ENCODE measurements at regions not wholly inside any gene's neighbourhood (a gene's known extent, or its start where the extent isn't known, plus 50 kb on each side); places are given as distances from the start of the nearest gene placed in this dataset.

GRCh38 chr5:68557162-68557936 is 341.8 kb downstream of the PIK3R1 start:
- POLR2A ChIA-PET = no interaction called here
- no peak overlapping the region for H3K27ac Mint-ChIP-seq
- H3K36me3 Mint-ChIP-seq = no peaks in the 10 kb centered on the region
- no peaks in the 10 kb centered on the region for H3K27me3 Mint-ChIP-seq
- DNase-seq = no peak
- ATAC-seq (ENCODE audit: low read depth) = no peak
- no peak overlapping the region for H3K4me3 Mint-ChIP-seq
- H3K4me1 Mint-ChIP-seq = no peaks in the 10 kb centered on the region
- no peaks in the 10 kb centered on the region for H3K9me3 Mint-ChIP-seq

- POLR2A ChIA-PET = no interaction called here
- Mint-ChIP-seq H3K4me1 (no peaks in the 10 kb centered on the region), H3K36me3 (no peaks in the 10 kb centered on the region), H3K27me3 (peaks cover 2% of the 10 kb centered on the region), H3K4me3 (no peak overlapping the region), H3K27ac (no peak overlapping the region), H3K9me3 (peaks cover 6% of the 10 kb centered on the region)
- ATAC-seq (ENCODE audit: low read depth) (no peak), DNase-seq (no peak)
Observed at GRCh38 chr5:68562308-68562707, 346.8 kb downstream of the PIK3R1 start.

- Mint-ChIP-seq H3K9me3 (peaks cover 8% of the 10 kb centered on the region), H3K27me3 (peaks cover 2% of the 10 kb centered on the region), H3K36me3 (no peaks in the 10 kb centered on the region), H3K27ac (no peak overlapping the region), H3K4me1 (no peaks in the 10 kb centered on the region), H3K4me3 (no peak overlapping the region)
- ATAC-seq (ENCODE audit: low read depth) (no peak), DNase-seq (no peak)
- POLR2A ChIA-PET = no interaction called here
Observed at GRCh38 chr5:68565427-68565826, 349.9 kb downstream of the PIK3R1 start.

- POLR2A ChIA-PET = no interaction called here
- ATAC-seq (ENCODE audit: low read depth) (no peak), DNase-seq (no peak)
- no peaks in the 10 kb centered on the region for H3K4me1 Mint-ChIP-seq
- peaks cover 2% of the 10 kb centered on the region for H3K27me3 Mint-ChIP-seq
- H3K36me3 Mint-ChIP-seq = no peaks in the 10 kb centered on the region
- H3K27ac Mint-ChIP-seq = no peak overlapping the region
- H3K9me3 Mint-ChIP-seq = peaks cover 3% of the 10 kb centered on the region
- no peak overlapping the region for H3K4me3 Mint-ChIP-seq
Observed at GRCh38 chr5:68576805-68577204, 361.2 kb downstream of the PIK3R1 start.

- peaks cover 4% of the 10 kb centered on the region for H3K9me3 Mint-ChIP-seq
- DNase-seq (no peak), ATAC-seq (ENCODE audit: low read depth) (no peak)
- H3K27me3 Mint-ChIP-seq = no peaks in the 10 kb centered on the region
- H3K27ac Mint-ChIP-seq = no peak overlapping the region
- POLR2A ChIA-PET = no interaction called here
- H3K4me3 Mint-ChIP-seq = no peak overlapping the region
- no peaks in the 10 kb centered on the region for H3K36me3 Mint-ChIP-seq
- H3K4me1 Mint-ChIP-seq = peaks cover 2% of the 10 kb centered on the region
Observed at GRCh38 chr5:68582284-68582683, 366.7 kb downstream of the PIK3R1 start.

GRCh38 chr5:68587171-68587570 is 371.6 kb downstream of the PIK3R1 start:
- Mint-ChIP-seq H3K9me3 (peaks cover 2% of the 10 kb centered on the region), H3K36me3 (no peaks in the 10 kb centered on the region), H3K4me1 (peaks cover 2% of the 10 kb centered on the region), H3K27me3 (peaks cover 2% of the 10 kb centered on the region), H3K27ac (no peak overlapping the region), H3K4me3 (no peak overlapping the region)
- DNase-seq (no peak), ATAC-seq (ENCODE audit: low read depth) (no peak)
- POLR2A ChIA-PET = no interaction called here

- Mint-ChIP-seq H3K27ac (no peak overlapping the region), H3K4me3 (no peak overlapping the region), H3K9me3 (peaks cover 2% of the 10 kb centered on the region), H3K36me3 (no peaks in the 10 kb centered on the region), H3K4me1 (no peaks in the 10 kb centered on the region), H3K27me3 (peaks cover 6% of the 10 kb centered on the region)
- DNase-seq (no peak), ATAC-seq (ENCODE audit: low read depth) (no peak)
- POLR2A ChIA-PET = no interaction called here
Observed at GRCh38 chr5:68591850-68592249, 376.3 kb downstream of the PIK3R1 start.

GRCh38 chr5:68592351-68592750 is 376.8 kb downstream of the PIK3R1 start:
- no peak for ATAC-seq (ENCODE audit: low read depth)
- peaks cover 2% of the 10 kb centered on the region for H3K9me3 Mint-ChIP-seq
- no peak overlapping the region for H3K4me3 Mint-ChIP-seq
- POLR2A ChIA-PET = no interaction called here
- H3K36me3 Mint-ChIP-seq = no peaks in the 10 kb centered on the region
- H3K27ac Mint-ChIP-seq = no peak overlapping the region
- no peak for DNase-seq
- no peaks in the 10 kb centered on the region for H3K4me1 Mint-ChIP-seq
- H3K27me3 Mint-ChIP-seq = peaks cover 6% of the 10 kb centered on the region

GRCh38 chr5:68593211-68593671 is 377.7 kb downstream of the PIK3R1 start:
- ATAC-seq (ENCODE audit: low read depth) = no peak
- no peaks in the 10 kb centered on the region for H3K36me3 Mint-ChIP-seq

GRCh38 chr5:68612972-68613371 is 397.4 kb downstream of the PIK3R1 start:
- no peak overlapping the region for H3K4me3 Mint-ChIP-seq
- H3K27ac Mint-ChIP-seq = no peak overlapping the region
- no peak for DNase-seq
- peaks cover 4% of the 10 kb centered on the region for H3K27me3 Mint-ChIP-seq
- H3K9me3 Mint-ChIP-seq = peaks cover 15% of the 10 kb centered on the region
- no peaks in the 10 kb centered on the region for H3K4me1 Mint-ChIP-seq
- no peak for ATAC-seq (ENCODE audit: low read depth)
- peaks cover 1% of the 10 kb centered on the region for H3K36me3 Mint-ChIP-seq
- POLR2A ChIA-PET = no interaction called here

More at GRCh38 chr5:68593211-68593671, 377.7 kb downstream of the PIK3R1 start:
- H3K4me1 Mint-ChIP-seq = no peaks in the 10 kb centered on the region
- no peak overlapping the region for H3K27ac Mint-ChIP-seq
- H3K27me3 Mint-ChIP-seq = peaks cover 4% of the 10 kb centered on the region
- H3K9me3 Mint-ChIP-seq = peaks cover 2% of the 10 kb centered on the region
- POLR2A ChIA-PET = no interaction called here
- DNase-seq = no peak
- H3K4me3 Mint-ChIP-seq = no peak overlapping the region

GRCh38 chr5:68618501-68618900 is 402.9 kb downstream of the PIK3R1 start:
- ATAC-seq (ENCODE audit: low read depth) (no peak), DNase-seq (no peak)
- peaks cover 5% of the 10 kb centered on the region for H3K27me3 Mint-ChIP-seq
- H3K4me3 Mint-ChIP-seq = no peak overlapping the region
- H3K4me1 Mint-ChIP-seq = no peaks in the 10 kb centered on the region
- no peak overlapping the region for H3K27ac Mint-ChIP-seq
- H3K9me3 Mint-ChIP-seq = no peaks in the 10 kb centered on the region
- POLR2A ChIA-PET = no interaction called here
- no peaks in the 10 kb centered on the region for H3K36me3 Mint-ChIP-seq

GRCh38 chr5:68627001-68627400 is 411.4 kb downstream of the PIK3R1 start:
- no peak for DNase-seq
- peaks cover 2% of the 10 kb centered on the region for H3K27me3 Mint-ChIP-seq
- no peaks in the 10 kb centered on the region for H3K36me3 Mint-ChIP-seq
- no peak overlapping the region for H3K27ac Mint-ChIP-seq
- H3K9me3 Mint-ChIP-seq = no peaks in the 10 kb centered on the region
- no peaks in the 10 kb centered on the region for H3K4me1 Mint-ChIP-seq
- no peak overlapping the region for H3K4me3 Mint-ChIP-seq
- POLR2A ChIA-PET = no interaction called here
- no peak for ATAC-seq (ENCODE audit: low read depth)

- Mint-ChIP-seq H3K9me3 (no peaks in the 10 kb centered on the region), H3K27me3 (peaks cover 4% of the 10 kb centered on the region), H3K36me3 (no peaks in the 10 kb centered on the region), H3K4me1 (no peaks in the 10 kb centered on the region), H3K4me3 (no peak overlapping the region), H3K27ac (no peak overlapping the region)
- POLR2A ChIA-PET = no interaction called here
- no peak for DNase-seq
- no peak for ATAC-seq (ENCODE audit: low read depth)
Observed at GRCh38 chr5:68628082-68628814, 412.7 kb downstream of the PIK3R1 start.

- no peaks in the 10 kb centered on the region for H3K36me3 Mint-ChIP-seq
- POLR2A ChIA-PET = no interaction called here
- no peak overlapping the region for H3K27ac Mint-ChIP-seq
- H3K9me3 Mint-ChIP-seq = no peaks in the 10 kb centered on the region
- peaks cover 4% of the 10 kb centered on the region for H3K27me3 Mint-ChIP-seq
- no peak overlapping the region for H3K4me3 Mint-ChIP-seq
- ATAC-seq (ENCODE audit: low read depth) (no peak), DNase-seq (no peak)
- H3K4me1 Mint-ChIP-seq = no peaks in the 10 kb centered on the region
Observed at GRCh38 chr5:68630354-68630753, 414.8 kb downstream of the PIK3R1 start.

All from activated naive CD8-positive, alpha-beta T cell treated with anti-CD3 and anti-CD28 coated beads, Interleukin-2, amount 10 ng/mL, durations not matched to agents 7 days and 5 days (primary cell).